Liver (tissue), 8 donors: ENCODE measurements at regions not wholly inside any gene's neighbourhood (a gene's known extent, or its start where the extent isn't known, plus 50 kb on each side); places are given as distances from the start of the nearest gene placed in this dataset.

Experiments used
- DNase-seq: peaks from one replicate; pipeline ENCODE4 v3.0.0-alpha.2; 2017; ENCODE audit warnings: low spot score
- H3K27ac ChIP-seq, 2 donors: one replicate each; pipeline ENCODE4 v1.7.0; 2013; ENCODE audit warnings: inconsistent platforms in 2 of 2, low read length in 2 of 2, control low read depth in 1 of 2, low read depth in 1 of 2, mild to moderate bottlenecking in 1 of 2
- H3K27me3 ChIP-seq, 4 donors: one replicate each; pipeline versions ENCODE4 v1.6.1 to v1.7.0; 2013; ENCODE audit warnings: low read length in 3 of 4, inconsistent platforms in 1 of 4, mild to moderate bottlenecking in 1 of 4, moderate library complexity in 1 of 4; ENCODE audit not compliant: control insufficient read depth in 4 of 4, insufficient read depth in 4 of 4
- H3K36me3 ChIP-seq, 4 donors: one replicate each; pipeline versions ENCODE4 v1.6.1 to v1.7.0; 2013; ENCODE audit warnings: low read length in 3 of 4, mild to moderate bottlenecking in 3 of 4, low read depth in 1 of 4, moderate library complexity in 1 of 4; ENCODE audit not compliant: control insufficient read depth in 4 of 4, insufficient read depth in 3 of 4
- H3K4me1 ChIP-seq, 4 donors: one replicate each; pipeline versions ENCODE4 v1.6.1 to v1.7.0; 2013; ENCODE audit warnings: low read length in 3 of 4, mild to moderate bottlenecking in 3 of 4, moderate library complexity in 1 of 4; ENCODE audit not compliant: control insufficient read depth in 4 of 4, insufficient read depth in 4 of 4
- H3K4me3 ChIP-seq, 3 donors: one replicate each; pipeline versions ENCODE4 v1.6.1 to v1.7.0; 2013; ENCODE audit warnings: low read length in 3 of 3, control low read depth in 1 of 3, low read depth in 1 of 3, mild to moderate bottlenecking in 1 of 3
- H3K9ac ChIP-seq, 2 donors: one replicate each; pipeline ENCODE4 v1.7.0; 2013; ENCODE audit warnings: low read length in 2 of 2, mild to moderate bottlenecking in 2 of 2, moderate library complexity in 2 of 2, control low read depth in 1 of 2, low read depth in 1 of 2
- H3K9me3 ChIP-seq, 4 donors: one replicate each; pipeline versions ENCODE4 v1.6.1 to v1.7.0; 2013; ENCODE audit warnings: low read length in 3 of 4; ENCODE audit not compliant: control insufficient read depth in 4 of 4
- ATF3 ChIP-seq: IDR thresholded peaks from 2 replicates; pipeline ENCODE4 v1.6.1; 2016; ENCODE audit warnings: antibody characterized with exemption
- CTCF ChIP-seq: fragments of 150-350 bp; IDR thresholded peaks from 2 replicates; pipeline ENCODE4 v1.5.1; 2017; ENCODE audit warnings: improper control_type of control experiment, low read depth, low read length; ENCODE audit not compliant: missing input control
- EGR1 ChIP-seq, 2 donors: IDR thresholded peaks; 2 replicates each; pipeline ENCODE4 v1.6.1; 2016 to 2018; ENCODE audit warnings: antibody characterized with exemption in 2 of 2, low read depth in 2 of 2
- HNF4A ChIP-seq, 2 donors: conservative IDR thresholded peaks; 2 replicates each; pipeline ENCODE4 v1.6.1; 2016; ENCODE audit warnings: antibody characterized with exemption in 2 of 2, mild to moderate bottlenecking in 2 of 2
- HNF4G ChIP-seq: IDR thresholded peaks from 2 replicates; pipeline ENCODE4 v1.6.1; 2016; ENCODE audit warnings: antibody characterized with exemption
- JUND ChIP-seq, 2 donors: IDR thresholded peaks; 2 replicates each; pipeline ENCODE4 v1.6.1; 2016; ENCODE audit warnings: antibody characterized with exemption in 2 of 2
- MAX ChIP-seq: IDR thresholded peaks from 2 replicates; pipeline ENCODE4 v1.6.1; 2016; ENCODE audit warnings: antibody characterized with exemption
- REST ChIP-seq: IDR thresholded peaks from 2 replicates; pipeline ENCODE4 v1.6.1; 2016; ENCODE audit warnings: antibody characterized with exemption, mild to moderate bottlenecking
- SP1 ChIP-seq: IDR thresholded peaks from 2 replicates; pipeline ENCODE4 v1.6.1; 2018; ENCODE audit warnings: antibody characterized with exemption, mild to moderate bottlenecking
- TAF1 ChIP-seq: conservative IDR thresholded peaks from 2 replicates; pipeline ENCODE4 v1.6.1; 2016; ENCODE audit warnings: antibody characterized with exemption, mild to moderate bottlenecking
- YY1 ChIP-seq: IDR thresholded peaks from 2 replicates; pipeline ENCODE4 v1.6.1; 2016; ENCODE audit warnings: antibody characterized with exemption, mild to moderate bottlenecking
- ZBTB33 ChIP-seq: IDR thresholded peaks from 2 replicates; pipeline ENCODE4 v1.6.1; 2016; ENCODE audit warnings: antibody characterized with exemption
- WGBS: extraction: QIAGEN DNeasy Blood & Tissue Kit; methylation state at CpG from one replicate; pipeline ENCODE4 v1.1.7; 2013; 5-methylcytosine and 5-hydroxymethylcytosine counted together
- donor health status: healthy.
- donor health status: healthy.
- donor health status: healthy.
- donor health status: healthy.
- donor health status: healthy.

- Histone ChIP-seq H3K9me3 (no peaks in the 10 kb centered on the region), H3K9ac (no peak overlapping the region), H3K4me1 (peaks cover 0 to 1% (median 0%) of the 10 kb centered on the region in 4 donors), H3K36me3 (no peaks in the 10 kb centered on the region), H3K27me3 (no peaks in the 10 kb centered on the region), H3K27ac (no peak overlapping the region), H3K4me3 (no peak overlapping the region)
- WGBS: 63% methylated on average over 6 of the region's 6 CpGs
- no peak for DNase-seq
- TF ChIP-seq HNF4A (conservative IDR thresholded peaks at IDR 0.05): no peak
Observed at GRCh38 chr3:17946619-17947018, 204.2 kb upstream of the TBC1D5 start.

GRCh38 chr3:17945799-17946399, 203.5 kb upstream of the TBC1D5 start:
- H3K9ac ChIP-seq: no peak overlapping the region
- 56% methylated on average over 6 of the region's 6 CpGs for WGBS
- H3K27me3 ChIP-seq: no peaks in the 10 kb centered on the region
- H3K4me3 ChIP-seq: no peak overlapping the region
- TF ChIP-seq ZBTB33: no peak
- TF ChIP-seq YY1: no peak
- no peak for TF ChIP-seq REST
- no peak for TF ChIP-seq TAF1
- no peak for TF ChIP-seq JUND (IDR thresholded peaks at IDR 0.05)
- no peak for TF ChIP-seq ATF3
- TF ChIP-seq MAX: no peak
- TF ChIP-seq SP1: no peak
- no peak for TF ChIP-seq CTCF
- TF ChIP-seq HNF4G: no peak
- no peak for TF ChIP-seq HNF4A (conservative IDR thresholded peaks at IDR 0.05)
- no peak for TF ChIP-seq EGR1 (IDR thresholded peaks at IDR 0.05; ENCODE audit: low read depth in 2 of 2)
- H3K27ac ChIP-seq: no peak overlapping the region
- DNase-seq: no peak
- H3K36me3 ChIP-seq: no peaks in the 10 kb centered on the region
- no peaks in the 10 kb centered on the region for H3K9me3 ChIP-seq
- H3K4me1 ChIP-seq: peaks cover 0 to 1% (median 0%) of the 10 kb centered on the region in 4 donors
